ENCODE measurements at regions not wholly inside any gene's neighbourhood (a gene's known extent, or its start where the extent isn't known, plus 50 kb on each side); places are given as distances from the start of the nearest gene placed in this dataset.

- TF ChIP-seq POLR2A (IDR thresholded peaks at IDR 0.05) = no peak
- TF ChIP-seq CTCF (IDR thresholded peaks at IDR 0.05 in 4 of 5, conservative IDR thresholded peaks at IDR 0.05 in 1 of 5) = no peak
Observed at GRCh38 chr5:136642976-136643375, 277.6 kb upstream of the TRPC7 start.
